H1 (cell line): ENCODE measurements at regions not wholly inside any gene's neighbourhood (a gene's known extent, or its start where the extent isn't known, plus 50 kb on each side); places are given as distances from the start of the nearest gene placed in this dataset.

Source experiments
- ASH2L ChIP-seq: fragments of 200-600, 300-600 bp; sonication (generic); IDR thresholded peaks from one replicate; pipeline ENCODE4 v1.7.1; 2017; ENCODE audit warnings: low read length
- BACH1 ChIP-seq: IDR thresholded peaks from 2 replicates; pipeline ENCODE4 v1.6.1; 2012; ENCODE audit warnings: low read length, improper control_type of control experiment
- CBX5 ChIP-seq: fragments of 300-800, 300-1000 bp; sonication (generic); IDR thresholded peaks from 2 replicates; pipeline ENCODE4 v1.7.1; 2016; ENCODE audit warnings: antibody characterized with exemption, low read length, low read depth
- GTF2F1 ChIP-seq: IDR thresholded peaks from 2 replicates; pipeline ENCODE4 v1.6.1; 2012; ENCODE audit warnings: low read depth, low read length, improper control_type of control experiment, borderline replicate concordance
- KDM1A ChIP-seq: fragments of 200-600, 300-600 bp; sonication (generic); IDR thresholded peaks from 2 replicates; pipeline ENCODE4 v1.7.1; 2016; ENCODE audit warnings: mild to moderate bottlenecking, low read length, borderline replicate concordance
- KDM4A ChIP-seq: IDR thresholded peaks from one replicate; pipeline ENCODE4 v1.7.1; 2012; ENCODE audit warnings: low read depth, mild to moderate bottlenecking, moderate library complexity, low read length, inconsistent platforms; ENCODE audit not compliant: severe bottlenecking
- POLR2AphosphoS5 ChIP-seq: IDR thresholded peaks from 2 replicates; pipeline ENCODE4 v1.6.1; 2011; ENCODE audit warnings: low read depth, low read length
- TF ChIP-seq, protein P1 (sequence below): fragments of 300-600 bp; sonication (generic); IDR thresholded peaks from 2 replicates; pipeline ENCODE4 v1.7.1; 2012; ENCODE audit warnings: low read length, moderate library complexity, mild to moderate bottlenecking, inconsistent platforms; ENCODE audit not compliant: insufficient replicate concordance

DNA sequence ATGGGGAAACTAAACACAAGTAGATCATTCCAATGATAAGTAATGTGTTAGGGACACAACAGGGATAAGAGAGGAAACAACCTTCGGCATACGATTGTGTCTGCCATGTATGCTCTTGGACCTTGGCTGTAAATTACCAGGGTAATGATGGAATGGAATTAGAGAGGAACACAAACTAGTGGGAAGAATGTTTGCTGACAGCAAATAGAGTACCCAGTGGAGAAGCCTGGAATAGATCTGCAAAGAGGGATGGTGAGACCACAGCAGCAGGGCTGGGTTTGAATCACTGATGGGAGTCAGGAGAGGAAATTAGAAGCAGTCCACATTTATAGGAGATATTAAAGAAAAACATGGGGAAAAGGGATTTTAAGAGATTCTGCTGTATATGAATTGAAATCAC is 172.8 kb downstream of the LRIG3 start (continued):
- TF ChIP-seq, protein P1, sequence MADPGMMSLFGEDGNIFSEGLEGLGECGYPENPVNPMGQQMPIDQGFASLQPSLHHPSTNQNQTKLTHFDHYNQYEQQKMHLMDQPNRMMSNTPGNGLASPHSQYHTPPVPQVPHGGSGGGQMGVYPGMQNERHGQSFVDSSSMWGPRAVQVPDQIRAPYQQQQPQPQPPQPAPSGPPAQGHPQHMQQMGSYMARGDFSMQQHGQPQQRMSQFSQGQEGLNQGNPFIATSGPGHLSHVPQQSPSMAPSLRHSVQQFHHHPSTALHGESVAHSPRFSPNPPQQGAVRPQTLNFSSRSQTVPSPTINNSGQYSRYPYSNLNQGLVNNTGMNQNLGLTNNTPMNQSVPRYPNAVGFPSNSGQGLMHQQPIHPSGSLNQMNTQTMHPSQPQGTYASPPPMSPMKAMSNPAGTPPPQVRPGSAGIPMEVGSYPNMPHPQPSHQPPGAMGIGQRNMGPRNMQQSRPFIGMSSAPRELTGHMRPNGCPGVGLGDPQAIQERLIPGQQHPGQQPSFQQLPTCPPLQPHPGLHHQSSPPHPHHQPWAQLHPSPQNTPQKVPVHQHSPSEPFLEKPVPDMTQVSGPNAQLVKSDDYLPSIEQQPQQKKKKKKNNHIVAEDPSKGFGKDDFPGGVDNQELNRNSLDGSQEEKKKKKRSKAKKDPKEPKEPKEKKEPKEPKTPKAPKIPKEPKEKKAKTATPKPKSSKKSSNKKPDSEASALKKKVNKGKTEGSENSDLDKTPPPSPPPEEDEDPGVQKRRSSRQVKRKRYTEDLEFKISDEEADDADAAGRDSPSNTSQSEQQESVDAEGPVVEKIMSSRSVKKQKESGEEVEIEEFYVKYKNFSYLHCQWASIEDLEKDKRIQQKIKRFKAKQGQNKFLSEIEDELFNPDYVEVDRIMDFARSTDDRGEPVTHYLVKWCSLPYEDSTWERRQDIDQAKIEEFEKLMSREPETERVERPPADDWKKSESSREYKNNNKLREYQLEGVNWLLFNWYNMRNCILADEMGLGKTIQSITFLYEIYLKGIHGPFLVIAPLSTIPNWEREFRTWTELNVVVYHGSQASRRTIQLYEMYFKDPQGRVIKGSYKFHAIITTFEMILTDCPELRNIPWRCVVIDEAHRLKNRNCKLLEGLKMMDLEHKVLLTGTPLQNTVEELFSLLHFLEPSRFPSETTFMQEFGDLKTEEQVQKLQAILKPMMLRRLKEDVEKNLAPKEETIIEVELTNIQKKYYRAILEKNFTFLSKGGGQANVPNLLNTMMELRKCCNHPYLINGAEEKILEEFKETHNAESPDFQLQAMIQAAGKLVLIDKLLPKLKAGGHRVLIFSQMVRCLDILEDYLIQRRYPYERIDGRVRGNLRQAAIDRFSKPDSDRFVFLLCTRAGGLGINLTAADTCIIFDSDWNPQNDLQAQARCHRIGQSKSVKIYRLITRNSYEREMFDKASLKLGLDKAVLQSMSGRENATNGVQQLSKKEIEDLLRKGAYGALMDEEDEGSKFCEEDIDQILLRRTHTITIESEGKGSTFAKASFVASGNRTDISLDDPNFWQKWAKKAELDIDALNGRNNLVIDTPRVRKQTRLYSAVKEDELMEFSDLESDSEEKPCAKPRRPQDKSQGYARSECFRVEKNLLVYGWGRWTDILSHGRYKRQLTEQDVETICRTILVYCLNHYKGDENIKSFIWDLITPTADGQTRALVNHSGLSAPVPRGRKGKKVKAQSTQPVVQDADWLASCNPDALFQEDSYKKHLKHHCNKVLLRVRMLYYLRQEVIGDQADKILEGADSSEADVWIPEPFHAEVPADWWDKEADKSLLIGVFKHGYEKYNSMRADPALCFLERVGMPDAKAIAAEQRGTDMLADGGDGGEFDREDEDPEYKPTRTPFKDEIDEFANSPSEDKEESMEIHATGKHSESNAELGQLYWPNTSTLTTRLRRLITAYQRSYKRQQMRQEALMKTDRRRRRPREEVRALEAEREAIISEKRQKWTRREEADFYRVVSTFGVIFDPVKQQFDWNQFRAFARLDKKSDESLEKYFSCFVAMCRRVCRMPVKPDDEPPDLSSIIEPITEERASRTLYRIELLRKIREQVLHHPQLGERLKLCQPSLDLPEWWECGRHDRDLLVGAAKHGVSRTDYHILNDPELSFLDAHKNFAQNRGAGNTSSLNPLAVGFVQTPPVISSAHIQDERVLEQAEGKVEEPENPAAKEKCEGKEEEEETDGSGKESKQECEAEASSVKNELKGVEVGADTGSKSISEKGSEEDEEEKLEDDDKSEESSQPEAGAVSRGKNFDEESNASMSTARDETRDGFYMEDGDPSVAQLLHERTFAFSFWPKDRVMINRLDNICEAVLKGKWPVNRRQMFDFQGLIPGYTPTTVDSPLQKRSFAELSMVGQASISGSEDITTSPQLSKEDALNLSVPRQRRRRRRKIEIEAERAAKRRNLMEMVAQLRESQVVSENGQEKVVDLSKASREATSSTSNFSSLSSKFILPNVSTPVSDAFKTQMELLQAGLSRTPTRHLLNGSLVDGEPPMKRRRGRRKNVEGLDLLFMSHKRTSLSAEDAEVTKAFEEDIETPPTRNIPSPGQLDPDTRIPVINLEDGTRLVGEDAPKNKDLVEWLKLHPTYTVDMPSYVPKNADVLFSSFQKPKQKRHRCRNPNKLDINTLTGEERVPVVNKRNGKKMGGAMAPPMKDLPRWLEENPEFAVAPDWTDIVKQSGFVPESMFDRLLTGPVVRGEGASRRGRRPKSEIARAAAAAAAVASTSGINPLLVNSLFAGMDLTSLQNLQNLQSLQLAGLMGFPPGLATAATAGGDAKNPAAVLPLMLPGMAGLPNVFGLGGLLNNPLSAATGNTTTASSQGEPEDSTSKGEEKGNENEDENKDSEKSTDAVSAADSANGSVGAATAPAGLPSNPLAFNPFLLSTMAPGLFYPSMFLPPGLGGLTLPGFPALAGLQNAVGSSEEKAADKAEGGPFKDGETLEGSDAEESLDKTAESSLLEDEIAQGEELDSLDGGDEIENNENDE: no peak
- TF ChIP-seq ASH2L (no peak), KDM4A (no peak), POLR2AphosphoS5 (no peak), KDM1A (no peak), CBX5 (no peak), GTF2F1 (no peak), BACH1 (no peak)
